CD4-positive, alpha-beta T cell (primary cell): ENCODE measurements at regions not wholly inside any gene's neighbourhood (a gene's known extent, or its start where the extent isn't known, plus 50 kb on each side); places are given as distances from the start of the nearest gene placed in this dataset.

ENCODE experiments used
- ATAC-seq: fragments of 200-7000 bp; cut with Tn5 transposase; one replicate; pipeline ENCODE4 v1.10.0; 2022; ENCODE audit warnings: mild to moderate bottlenecking; ENCODE audit not compliant: poor library complexity
- CTCF ChIA-PET: fragments of 350-600 bp; sonication (Branson Sonifier 250); formaldehyde crosslinking; loops from one replicate; lab custom pipeline; 2021; ENCODE audit warnings: antibody characterized with exemption, inconsistent platforms; lab: Charles Lee
- POLR2A ChIA-PET: fragments of 350-600 bp; sonication (Branson Sonifier 250); formaldehyde crosslinking; loops from one replicate; lab custom pipeline; 2021; ENCODE audit warnings: antibody characterized with exemption, inconsistent platforms; lab: Charles Lee
- DNase-seq, 14 experiments: peaks; one replicate each; pipeline ENCODE4 v3.0.0-alpha.2; 2013 to 2020; ENCODE audit warnings: mixed read lengths in 2 of 14
- H3K27ac ChIP-seq, 2 donors: one replicate each; pipeline versions ENCODE4 v1.5.1 to v1.7.0; 2013; ENCODE audit warnings: low read length in 2 of 2, low read depth in 1 of 2, mild to moderate bottlenecking in 1 of 2
- H3K27me3 ChIP-seq, 2 experiments: 1 replicate in 1 of 2; 2 replicates in 1 of 2; pipeline versions ENCODE4 v1.6.1 to v1.7.0; 2013; ENCODE audit warnings: low read length in 2 of 2, control low read depth in 1 of 2, mild to moderate bottlenecking in 1 of 2, moderate library complexity in 1 of 2; ENCODE audit not compliant: insufficient read depth in 2 of 2, control insufficient read depth in 1 of 2
- H3K36me3 ChIP-seq: one replicate; pipeline ENCODE4 v1.6.1; 2013; ENCODE audit warnings: low read length, control low read depth; ENCODE audit not compliant: insufficient read depth
- H3K4me1 ChIP-seq: one replicate; pipeline ENCODE4 v1.6.1; 2013; ENCODE audit warnings: low read length, control low read depth; ENCODE audit not compliant: insufficient read depth
- H3K4me3 ChIP-seq: one replicate; pipeline ENCODE4 v1.5.1; 2013; ENCODE audit warnings: mild to moderate bottlenecking, low read length, moderate library complexity
- H3K9me3 ChIP-seq, 2 experiments: 1 replicate in 1 of 2; 2 replicates in 1 of 2; pipeline versions ENCODE4 v1.6.1 to v1.7.0; 2013; ENCODE audit warnings: low read length in 2 of 2, mild to moderate bottlenecking in 2 of 2, control low read depth in 1 of 2, moderate library complexity in 1 of 2; ENCODE audit not compliant: control insufficient read depth in 1 of 2, insufficient read depth in 1 of 2
- H3K27ac Mint-ChIP-seq: one replicate; pipeline ENCODE4 v1.8.0; 2020; ENCODE audit warnings: mixed read lengths
- H3K27me3 Mint-ChIP-seq: one replicate; pipeline ENCODE4 v1.8.0; 2021; ENCODE audit warnings: mixed read lengths
- H3K36me3 Mint-ChIP-seq: one replicate; pipeline ENCODE4 v1.8.0; 2021; ENCODE audit warnings: low read depth, mixed read lengths
- H3K4me1 Mint-ChIP-seq: one replicate; pipeline ENCODE4 v1.8.0; 2021; ENCODE audit warnings: low read depth, mixed read lengths
- H3K4me3 Mint-ChIP-seq: one replicate; pipeline ENCODE4 v1.8.0; 2020; ENCODE audit warnings: mild to moderate bottlenecking, mixed read lengths
- H3K9me3 Mint-ChIP-seq: one replicate; pipeline ENCODE4 v1.8.0; 2020; ENCODE audit warnings: mixed read lengths
- CTCF ChIP-seq: fragments of 200-600 bp; IDR thresholded peaks from one replicate; pipeline ENCODE4 v1.8.0; 2022; ENCODE audit warnings: antibody characterized with exemption, mild to moderate bottlenecking
- intact Hi-C, 2 experiments: fragments of 100-400 bp; cut with DNase I in 1 of 2; cut with micrococcal nuclease in 1 of 2; formaldehyde crosslinking; loops; one replicate each; pipeline versions ENCODE4 v1.15.1 to v1.9.0; 2023 to 2025; cut with DNase I, micrococcal nuclease

GRCh38 chr16:79316004-79316458 lies 284.5 kb downstream of the MAF start:
- intact Hi-C loops, result no loop called here
- Histone ChIP-seq H3K27ac (no peak overlapping the region), H3K27me3 (peaks cover 0 to 7% of the 10 kb centered on the region in 2 experiments), H3K4me3 (no peak overlapping the region), H3K9me3 (no peaks in the 10 kb centered on the region), H3K4me1 (peaks cover 11% of the 10 kb centered on the region), H3K36me3 (no peaks in the 10 kb centered on the region)
- Mint-ChIP-seq H3K27ac (no peak overlapping the region), H3K9me3 (no peaks in the 10 kb centered on the region), H3K36me3 (no peaks in the 10 kb centered on the region), H3K4me1 (peaks cover 11% of the 10 kb centered on the region), H3K27me3 (peaks cover 6% of the 10 kb centered on the region), H3K4me3 (no peak overlapping the region)
- DNase-seq (peak in 1 of 14 experiments; percentile 30), ATAC-seq (peak; percentile 39)
- TF ChIP-seq CTCF, result no peak
- CTCF ChIA-PET, result interaction anchor here (0.8 kb wide), 1 partner anchor 286 kb away, joined by 3 read pairs; no protein-coding TSS in a partner anchor
- POLR2A ChIA-PET, result interaction anchor here (1.7 kb wide), 1 partner anchor 33 kb away, joined by 7 read pairs; no protein-coding TSS in a partner anchor

- no peaks in the 10 kb centered on the region for H3K27me3 ChIP-seq
- ChIA-PET CTCF (no interaction called here), POLR2A (no interaction called here)
- Mint-ChIP-seq H3K27me3 (peaks cover 6% of the 10 kb centered on the region), H3K9me3 (no peaks in the 10 kb centered on the region), H3K4me3 (no peak overlapping the region), H3K36me3 (no peaks in the 10 kb centered on the region), H3K27ac (no peak overlapping the region), H3K4me1 (peaks cover 11% of the 10 kb centered on the region)
- intact Hi-C loops, result no loop called here
- peaks cover 16% of the 10 kb centered on the region for H3K4me1 ChIP-seq
- no peaks in the 10 kb centered on the region for H3K36me3 ChIP-seq
- no peak overlapping the region for H3K4me3 ChIP-seq
- DNase-seq (no peak), ATAC-seq (no peak)
- no peaks in the 10 kb centered on the region for H3K9me3 ChIP-seq
- no peak for TF ChIP-seq CTCF
- no peak overlapping the region for H3K27ac ChIP-seq
Observed at GRCh38 chr16:79312502-79312901, 288.0 kb downstream of the MAF start.

- ChIA-PET POLR2A (interaction anchor here (0.6 kb wide), 1 partner anchor 637 kb away, joined by 4 read pairs; no protein-coding TSS in a partner anchor), CTCF (no interaction called here)
- intact Hi-C loops, result no loop called here
- DNase-seq (no peak), ATAC-seq (no peak)
- Mint-ChIP-seq H3K36me3 (no peaks in the 10 kb centered on the region), H3K27me3 (no peaks in the 10 kb centered on the region), H3K4me1 (peaks cover 2% of the 10 kb centered on the region), H3K9me3 (no peaks in the 10 kb centered on the region), H3K27ac (no peak overlapping the region), H3K4me3 (no peak overlapping the region)
- H3K27me3 ChIP-seq, result no peaks in the 10 kb centered on the region
- TF ChIP-seq CTCF, result no peak
- H3K27ac ChIP-seq, result no peak overlapping the region
- no peaks in the 10 kb centered on the region for H3K9me3 ChIP-seq
- H3K4me1 ChIP-seq, result peaks cover 6% of the 10 kb centered on the region
- no peaks in the 10 kb centered on the region for H3K36me3 ChIP-seq
- H3K4me3 ChIP-seq, result no peak overlapping the region
Observed at GRCh38 chr16:79310710-79311109, 289.8 kb downstream of the MAF start.
